ENCODE measurements at regions not wholly inside any gene's neighbourhood (a gene's known extent, or its start where the extent isn't known, plus 50 kb on each side); places are given as distances from the start of the nearest gene placed in this dataset.

GRCh38 chr2:67242456-67242855, 154.7 kb upstream of the ETAA1 start:
- TF ChIP-seq EP300 (IDR thresholded peaks at IDR 0.05) (no peak), CTCF (IDR thresholded peaks at IDR 0.05) (no peak)
- H3K27ac ChIP-seq (replicated peaks in 1 of 4) = no peak overlapping the region
- H3K4me3 ChIP-seq = no peak overlapping the region
- WGBS = 88% methylated on average over 3 of the region's 3 CpGs
- DNase-seq (ENCODE audit: extremely low spot score) = no peak
- H3K9me3 ChIP-seq = no peaks in the 10 kb centered on the region
- no peaks in the 10 kb centered on the region for H3K27me3 ChIP-seq
- intact Hi-C loops (cut with DNase I) = no loop called here
- peaks cover 0 to 8% (median 3%) of the 10 kb centered on the region in 4 donors for H3K4me1 ChIP-seq
- H3K36me3 ChIP-seq = no peaks in the 10 kb centered on the region

GRCh38 chr2:67243919-67244318, 153.2 kb upstream of the ETAA1 start:
- intact Hi-C loops (cut with DNase I) = no loop called here
- H3K4me3 ChIP-seq = no peak overlapping the region
- no peak for DNase-seq (ENCODE audit: extremely low spot score)
- 89% methylated on average over 2 of the region's 2 CpGs for WGBS
- no peak overlapping the region for H3K27ac ChIP-seq (replicated peaks in 1 of 4)
- TF ChIP-seq EP300 (IDR thresholded peaks at IDR 0.05) = no peak
- TF ChIP-seq POLR2A (IDR thresholded peaks at IDR 0.05; ENCODE audit: low read depth) = no peak
- no peak for TF ChIP-seq POLR2AphosphoS5 (IDR thresholded peaks at IDR 0.05)
- TF ChIP-seq CTCF (IDR thresholded peaks at IDR 0.05) = no peak
- no peaks in the 10 kb centered on the region for H3K36me3 ChIP-seq
- H3K27me3 ChIP-seq = no peaks in the 10 kb centered on the region
- H3K4me1 ChIP-seq = peaks cover 0 to 8% (median 3%) of the 10 kb centered on the region in 4 donors
- H3K9me3 ChIP-seq = no peaks in the 10 kb centered on the region

- no peak for DNase-seq (ENCODE audit: extremely low spot score)
- intact Hi-C loops (cut with DNase I) = no loop called here
- no peaks in the 10 kb centered on the region for H3K36me3 ChIP-seq
- no peaks in the 10 kb centered on the region for H3K27me3 ChIP-seq
- TF ChIP-seq CTCF (IDR thresholded peaks at IDR 0.05) = no peak
- TF ChIP-seq EP300 (IDR thresholded peaks at IDR 0.05) = no peak
- TF ChIP-seq POLR2A (IDR thresholded peaks at IDR 0.05; ENCODE audit: low read depth) = no peak
- no peak for TF ChIP-seq POLR2AphosphoS5 (IDR thresholded peaks at IDR 0.05)
- no peak overlapping the region for H3K27ac ChIP-seq (replicated peaks in 1 of 4)
- no peak overlapping the region for H3K4me3 ChIP-seq
- 56% methylated on average over 1 of the region's 1 CpG for WGBS
- H3K4me1 ChIP-seq = peaks cover 0 to 8% (median 3%) of the 10 kb centered on the region in 4 donors
- H3K9me3 ChIP-seq = no peaks in the 10 kb centered on the region
Observed at GRCh38 chr2:67246791-67247190, 150.3 kb upstream of the ETAA1 start.

DNA sequence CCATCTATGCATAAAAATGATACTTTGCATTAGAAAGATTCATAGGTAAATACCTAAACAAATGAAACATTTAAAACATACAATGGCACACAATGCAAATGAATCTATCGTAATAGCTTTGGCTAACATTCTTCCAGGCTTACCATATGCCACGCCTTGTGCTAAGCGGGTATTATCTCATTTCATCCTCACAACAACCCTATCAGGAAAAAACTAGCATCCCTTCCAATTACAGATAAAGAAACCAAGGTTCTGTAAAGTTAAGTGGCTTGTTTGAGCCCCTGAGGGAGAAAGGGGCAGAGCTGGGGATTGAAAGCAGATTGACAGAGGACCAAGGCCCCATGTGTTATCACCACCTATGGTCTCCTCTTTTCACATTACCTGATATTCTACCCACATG, 145.4 kb upstream of the ETAA1 start:
- Histone ChIP-seq H3K4me3 (no peak overlapping the region), H3K27me3 (no peaks in the 10 kb centered on the region), H3K27ac (replicated peaks in 1 of 4) (no peak overlapping the region), H3K4me1 (peaks cover 0 to 5% (median 4%) of the 10 kb centered on the region in 4 donors), H3K36me3 (no peaks in the 10 kb centered on the region), H3K9me3 (no peaks in the 10 kb centered on the region)
- no peak for TF ChIP-seq POLR2A (IDR thresholded peaks at IDR 0.05; ENCODE audit: low read depth)
- no peak for DNase-seq (ENCODE audit: extremely low spot score)
- 88% methylated on average over 3 of the region's 3 CpGs for WGBS
- intact Hi-C loops (cut with DNase I) = no loop called here

GRCh38 chr2:67255933-67256615, 141.1 kb upstream of the ETAA1 start:
- H3K27me3 ChIP-seq = no peaks in the 10 kb centered on the region
- H3K4me1 ChIP-seq = peaks cover 0 to 22% (median 21%) of the 10 kb centered on the region in 4 donors
- no peaks in the 10 kb centered on the region for H3K36me3 ChIP-seq
- intact Hi-C loops (cut with DNase I) = no loop called here
- no peak overlapping the region for H3K4me3 ChIP-seq
- no peaks in the 10 kb centered on the region for H3K9me3 ChIP-seq
- H3K27ac ChIP-seq (replicated peaks in 1 of 4) = no peak overlapping the region
- DNase-seq (ENCODE audit: extremely low spot score) = no peak
- 86% methylated on average over 2 of the region's 2 CpGs for WGBS
- TF ChIP-seq CTCF (IDR thresholded peaks at IDR 0.05) (no peak), EP300 (IDR thresholded peaks at IDR 0.05) (no peak)

Measured in esophagus muscularis mucosa (tissue), 4 donors.